Stimulated activated CD4-positive, alpha-beta T cell treated with anti-CD3 and anti-CD28 coated beads, TNF-alpha, amount 100 ng/mL, for 24 hours (primary cell): ENCODE measurements at regions not wholly inside any gene's neighbourhood (a gene's known extent, or its start where the extent isn't known, plus 50 kb on each side); places are given as distances from the start of the nearest gene placed in this dataset.

ENCODE experiments used
- DNase-seq, 3 experiments: peaks; one replicate each; pipeline ENCODE4 v3.0.0-alpha.2; 2020; ENCODE audit warnings: low read depth in 3 of 3

DNA sequence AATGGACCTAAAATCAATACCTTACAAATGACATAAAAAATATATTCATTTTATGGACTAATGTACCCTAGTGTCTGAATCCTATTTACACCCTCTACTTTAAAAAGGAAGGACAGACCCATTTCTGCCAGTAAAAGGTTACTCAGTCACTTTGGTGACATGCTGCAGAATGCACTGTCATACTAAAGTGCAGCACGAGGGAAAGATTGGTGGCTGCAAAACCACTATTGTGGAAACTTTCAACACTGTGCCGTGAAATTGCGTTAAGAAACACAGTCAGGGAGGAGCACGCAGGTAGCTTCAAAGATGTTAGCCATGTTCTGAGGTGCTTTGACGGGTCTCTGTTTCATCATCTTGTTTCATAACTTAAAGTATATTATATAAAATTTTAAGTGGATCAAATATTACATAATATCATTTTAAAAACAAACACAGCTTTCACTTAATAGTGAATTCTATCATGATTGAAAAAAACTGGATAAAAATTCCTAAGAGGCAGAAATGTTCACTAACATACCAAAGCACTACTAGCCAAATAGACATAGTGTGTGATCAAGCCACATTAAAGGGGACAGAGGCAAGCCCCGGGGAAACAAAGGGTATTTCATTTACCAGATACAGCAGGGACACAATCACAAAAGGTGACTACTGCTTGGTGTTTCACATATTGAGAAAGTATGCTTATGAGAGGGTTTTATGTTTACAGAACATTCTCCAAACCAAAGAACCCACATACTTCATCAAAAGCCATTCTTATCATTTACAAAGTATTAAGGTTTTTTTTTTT, 330.8 kb upstream of the SOX5 start:
- no peak for DNase-seq

- no peak for DNase-seq
Measured at GRCh38 chr12:24278832-24279231, 329.4 kb upstream of the SOX5 start.

DNA sequence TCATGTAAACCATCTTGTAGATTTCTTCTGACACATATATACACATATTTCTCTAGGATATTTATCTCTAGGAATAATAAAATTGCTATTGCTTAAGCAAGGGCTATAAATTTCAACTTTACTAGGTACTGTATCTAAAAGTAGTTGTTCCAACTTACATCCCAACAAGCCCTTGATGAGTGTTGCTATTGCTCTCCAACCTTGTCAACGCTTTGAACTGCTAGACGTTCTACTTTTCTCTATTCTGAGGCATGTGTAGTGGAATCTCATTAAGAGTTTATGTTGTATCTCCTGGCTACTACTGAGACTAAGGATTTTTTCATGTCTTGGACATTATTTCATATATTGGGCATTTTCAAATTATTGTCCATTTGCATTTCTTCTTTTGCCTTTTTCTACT, 321.5 kb upstream of the SOX5 start:
- DNase-seq: no peak

DNA sequence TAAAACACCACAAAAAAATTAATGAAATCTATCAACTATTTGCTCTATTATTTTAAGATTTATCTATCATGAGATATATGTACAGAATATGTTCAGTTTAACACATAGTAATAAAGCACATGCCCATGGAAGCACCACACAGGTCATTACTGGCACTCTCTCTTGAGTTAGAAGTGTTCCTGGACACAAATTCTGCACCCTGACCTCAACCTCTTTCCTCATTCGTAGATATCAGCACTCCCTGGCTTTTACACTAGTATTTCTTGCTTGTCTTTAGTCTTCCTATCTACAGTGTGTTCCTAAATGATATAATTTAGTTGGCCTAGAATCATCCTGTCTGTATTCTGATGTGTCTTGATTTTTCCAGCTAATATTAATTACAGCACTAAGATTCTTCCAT, 321.0 kb upstream of the SOX5 start:
- no peak for DNase-seq

DNA sequence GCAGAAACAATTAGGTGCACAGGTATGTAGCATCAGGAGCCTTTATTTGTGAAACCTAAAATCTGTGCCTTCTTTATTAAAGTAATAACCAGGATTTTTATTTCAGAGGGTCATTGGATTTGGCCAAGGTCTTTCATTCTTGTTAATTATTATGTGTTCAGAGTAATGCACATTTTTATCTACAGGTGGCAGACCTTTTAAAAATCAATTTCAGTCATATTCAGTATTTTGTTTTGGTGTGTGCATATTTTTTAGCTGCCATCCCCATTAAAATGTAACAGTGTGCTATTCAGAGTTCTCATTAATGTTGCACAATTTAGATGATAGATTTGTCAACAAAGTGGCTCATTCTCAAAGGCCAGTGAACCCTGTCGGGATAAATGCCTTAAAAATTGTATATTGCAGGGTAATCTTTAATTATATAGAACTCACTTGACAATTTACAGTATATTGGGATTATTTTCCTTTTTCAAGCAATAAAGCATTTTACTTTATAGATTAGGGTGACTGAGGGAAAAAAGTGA, 319.3 kb upstream of the SOX5 start:
- DNase-seq: no peak

GRCh38 chr12:24266982-24267381, 317.5 kb upstream of the SOX5 start:
- no peak for DNase-seq

DNA sequence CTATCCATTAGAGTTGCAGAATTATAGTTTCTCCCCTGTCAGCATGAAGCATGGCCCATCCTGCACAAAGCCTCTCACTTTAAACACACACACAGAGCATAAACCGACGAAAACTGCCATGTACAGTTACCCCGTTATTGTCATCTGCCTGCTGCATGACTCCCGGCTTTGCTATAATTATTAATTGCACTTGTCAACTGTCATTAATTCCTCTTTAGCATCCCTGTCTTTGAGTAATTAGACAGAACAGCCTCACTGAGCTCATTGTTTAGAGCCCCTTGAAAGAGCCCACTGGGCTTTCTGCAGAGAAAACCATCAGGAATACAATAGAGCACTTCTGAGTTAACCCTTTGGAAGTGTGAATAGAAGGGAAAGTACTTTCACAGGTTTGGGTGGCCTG, 307.2 kb upstream of the SOX5 start:
- no peak for DNase-seq

DNA sequence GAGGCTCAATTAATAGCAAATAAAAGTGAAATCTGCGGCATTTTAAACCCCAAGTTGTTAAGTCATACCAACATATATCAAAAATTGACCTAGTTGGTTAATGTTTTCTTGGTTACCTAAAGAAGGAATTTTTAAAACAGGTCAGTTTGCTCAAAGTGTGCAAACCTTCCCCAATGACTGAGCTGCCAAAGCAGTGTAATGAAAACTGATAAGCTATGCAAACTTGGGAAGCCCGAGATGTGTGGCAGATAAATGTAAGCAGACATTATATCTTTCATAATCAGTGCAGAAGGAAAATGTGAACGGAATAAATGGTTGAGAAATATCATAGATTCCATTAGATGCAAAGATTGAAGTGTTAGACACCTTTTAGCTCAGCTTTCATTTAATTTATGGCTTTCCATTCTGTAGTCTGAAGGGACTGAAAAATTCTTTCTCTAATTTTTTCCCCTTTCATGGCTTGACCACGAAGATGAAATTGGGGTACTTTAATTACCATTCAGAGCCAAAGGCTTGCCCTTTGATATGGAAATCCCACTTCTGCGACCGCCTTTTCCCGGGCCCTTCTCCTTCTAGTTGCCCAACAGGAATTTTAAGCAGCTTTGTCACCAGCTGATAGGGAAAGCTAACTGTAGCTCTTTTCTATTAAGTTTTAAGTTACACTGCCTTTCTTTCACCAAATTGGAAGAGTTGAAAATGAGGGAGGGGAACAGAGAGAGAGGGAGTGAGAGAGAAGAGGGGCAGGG, 306.6 kb upstream of the SOX5 start:
- DNase-seq: no peak

- DNase-seq: no peak
Measured at GRCh38 chr12:24252602-24253001, 303.1 kb upstream of the SOX5 start.

DNA sequence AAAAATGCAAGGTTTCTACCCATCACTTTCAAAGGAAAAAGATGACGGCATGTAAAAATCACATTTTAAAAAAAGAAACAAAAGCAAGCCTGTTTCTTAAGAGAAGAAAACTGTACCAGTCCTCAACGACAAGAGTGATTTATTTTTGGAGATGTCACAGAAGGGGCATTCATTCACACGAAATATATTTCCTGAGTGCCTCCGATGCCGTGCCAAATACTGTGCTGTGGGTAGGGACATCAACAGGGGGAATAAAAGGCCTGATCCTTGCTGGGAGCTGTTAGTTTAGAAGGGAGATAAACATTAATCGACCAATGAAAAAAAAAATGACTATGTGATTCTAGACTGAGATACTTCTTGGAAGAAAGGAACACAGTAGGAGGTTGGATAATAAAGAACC, 297.5 kb upstream of the SOX5 start:
- DNase-seq: no peak

- no peak for DNase-seq
Measured at GRCh38 chr12:24246376-24246775, 296.9 kb upstream of the SOX5 start.

GRCh38 chr12:24244801-24245200, 295.3 kb upstream of the SOX5 start:
- DNase-seq: no peak

DNA sequence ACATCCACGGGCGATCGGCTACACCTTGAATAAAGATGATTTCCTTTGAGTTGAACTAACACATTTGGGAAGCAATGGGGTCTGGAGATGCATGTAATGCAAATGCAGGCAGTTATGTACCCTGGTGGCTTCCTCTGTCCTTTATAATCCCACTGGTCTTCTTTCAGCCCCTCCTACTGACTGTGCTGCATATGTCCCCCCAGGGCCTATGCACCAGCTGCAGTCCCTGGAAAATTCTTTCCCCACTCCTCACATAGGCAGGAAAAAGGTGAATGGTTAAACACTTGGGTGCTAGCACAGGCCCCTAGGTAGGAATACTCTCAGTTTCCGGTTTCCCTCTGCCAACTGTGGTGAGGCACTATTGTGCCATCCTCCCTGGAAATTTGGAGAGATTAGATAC, 294.8 kb upstream of the SOX5 start:
- no peak for DNase-seq

DNA sequence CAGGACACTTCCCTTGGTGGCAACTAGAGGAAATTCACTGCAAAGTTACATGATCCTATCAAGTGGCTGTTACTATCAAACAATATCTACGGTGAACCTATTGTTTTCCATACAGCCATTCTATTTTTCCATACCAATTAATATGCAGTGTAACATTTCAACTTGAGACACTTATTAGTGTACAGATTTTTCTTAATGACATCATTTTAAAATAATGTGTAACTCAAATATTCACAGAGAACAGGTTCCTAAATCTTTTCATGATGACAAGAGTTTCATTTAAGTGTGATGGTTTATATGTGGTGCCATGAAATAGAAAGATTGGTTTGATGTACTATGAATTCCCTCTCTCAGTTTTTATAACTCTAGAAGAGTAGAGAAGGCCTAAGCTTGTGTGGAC, 291.2 kb upstream of the SOX5 start:
- DNase-seq: no peak

- DNase-seq: no peak
Measured at GRCh38 chr12:24233519-24234246, 284.2 kb upstream of the SOX5 start.

- DNase-seq: no peak
Measured at GRCh38 chr12:24232531-24232930, 283.1 kb upstream of the SOX5 start.

- DNase-seq: no peak
Measured at GRCh38 chr12:24231298-24231697, 281.8 kb upstream of the SOX5 start.

DNA sequence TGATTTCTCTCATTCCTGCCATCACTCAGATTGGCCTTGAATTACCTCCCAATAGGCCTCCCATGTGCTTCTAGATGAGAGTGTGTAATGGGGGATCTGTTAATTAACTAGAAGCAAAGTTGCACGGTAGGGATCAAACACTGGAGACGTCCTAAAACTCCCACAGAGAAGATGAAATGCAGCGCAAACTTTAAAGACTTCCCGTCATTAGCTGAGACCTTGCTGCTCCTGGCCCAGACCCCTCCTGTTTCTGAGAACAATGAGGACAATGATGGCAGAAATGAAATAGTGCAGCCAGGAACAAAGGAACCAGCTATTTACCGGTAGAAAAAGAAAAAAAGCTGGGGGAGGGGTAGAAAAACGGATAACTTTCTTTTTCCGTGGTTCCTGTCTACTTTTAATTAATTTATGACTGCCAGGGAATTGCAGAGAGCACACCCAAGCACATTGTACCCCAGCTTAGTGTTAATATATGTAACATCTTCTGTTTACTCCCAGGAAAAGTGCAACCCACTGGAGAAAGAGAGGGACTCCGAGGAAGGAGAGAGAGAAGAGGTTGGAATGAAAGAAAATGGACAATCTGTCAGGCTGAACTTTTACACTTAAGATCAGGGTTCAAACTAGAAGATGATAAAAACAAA, 280.7 kb upstream of the SOX5 start:
- no peak for DNase-seq

DNA sequence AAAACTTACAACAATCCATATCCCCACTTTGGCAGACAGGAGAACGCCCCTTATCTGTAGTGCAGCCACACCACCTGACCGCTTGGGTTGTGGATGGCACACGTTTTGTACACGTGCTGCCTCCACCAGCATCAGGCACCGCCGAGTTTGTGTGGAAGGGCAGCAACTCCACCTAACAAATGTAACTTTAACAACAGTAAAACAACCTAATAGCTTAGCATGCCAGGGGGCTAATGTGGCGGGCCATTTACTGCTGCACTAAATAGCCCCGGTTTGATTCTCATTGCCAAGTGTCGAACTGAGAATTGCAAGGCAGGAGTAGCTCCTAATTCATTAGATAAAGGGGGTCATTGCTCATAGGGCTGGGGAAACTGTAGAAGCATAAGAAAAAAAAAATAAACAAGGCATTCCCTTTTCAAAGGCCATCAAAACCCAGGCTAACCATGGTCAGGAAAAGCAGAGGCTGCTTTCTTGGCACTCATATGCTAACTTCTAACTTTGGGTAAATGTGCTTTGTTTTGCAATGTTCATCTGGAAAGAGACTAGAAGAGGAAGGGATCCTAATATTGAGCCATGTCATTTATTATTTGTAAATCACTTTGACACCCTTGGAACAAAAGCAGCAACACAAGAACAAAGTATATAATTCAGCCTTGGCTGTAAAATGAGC, 279.7 kb upstream of the SOX5 start:
- no peak for DNase-seq

DNA sequence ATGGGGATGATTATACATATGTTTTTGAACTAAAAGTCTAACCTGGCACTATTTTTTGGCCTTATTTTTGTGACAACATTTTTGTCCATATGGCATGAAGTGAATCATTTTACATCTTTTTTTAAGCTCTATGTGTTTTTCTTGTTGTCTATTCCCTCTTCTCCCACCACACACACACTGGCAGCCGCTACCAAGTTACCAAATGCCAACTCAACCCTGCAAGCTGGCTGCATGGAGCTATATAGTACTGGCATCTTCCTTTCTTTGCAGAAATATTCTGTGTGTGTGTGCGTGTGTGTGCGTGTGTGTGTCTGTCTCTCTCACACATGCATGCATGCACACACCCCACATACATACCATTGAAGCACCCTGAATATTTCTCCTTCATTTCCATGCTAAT, 278.9 kb upstream of the SOX5 start:
- DNase-seq: no peak

DNA sequence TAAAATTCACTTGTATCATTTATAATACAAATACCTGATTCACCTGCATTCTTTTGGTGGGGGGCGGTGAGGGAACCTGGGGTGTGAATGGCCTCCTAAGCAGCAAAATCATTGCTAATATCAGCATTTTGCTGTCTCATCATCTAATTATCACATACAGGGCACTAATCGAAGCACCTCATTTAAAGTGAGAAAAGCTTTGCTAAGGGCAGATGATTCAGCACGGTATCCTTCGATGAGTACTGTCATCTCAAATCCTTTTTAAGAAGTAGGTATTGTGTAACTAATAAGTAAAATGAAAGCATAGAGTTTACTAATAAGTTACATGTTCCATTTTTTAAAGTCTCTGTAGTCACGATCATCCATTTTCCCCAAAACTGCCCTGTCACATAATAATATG, 278.1 kb upstream of the SOX5 start:
- DNase-seq: no peak
